Astrocyte (in vitro differentiated cells and primary cell): ENCODE measurements at regions not wholly inside any gene's neighbourhood (a gene's known extent, or its start where the extent isn't known, plus 50 kb on each side); places are given as distances from the start of the nearest gene placed in this dataset.

ENCODE experiments used
- DNase-seq: peaks from one replicate; pipeline ENCODE4 v3.0.0-alpha.2; 2010; ENCODE audit warnings: low read depth
- FAIRE-seq: peaks from 2 replicates; lab custom pipeline; 2011; peaks lifted over from hg19 to GRCh38; lab: Jason Lieb, UNC
- H2AFZ ChIP-seq: 2 replicates; pipeline ENCODE4 v1.6.0; 2012; ENCODE audit warnings: low read depth, low read length, inconsistent platforms
- H3K27ac ChIP-seq: 2 replicates; pipeline ENCODE4 v1.5.1; 2011; ENCODE audit warnings: low read depth, low read length, inconsistent platforms
- H3K27me3 ChIP-seq: 2 replicates; pipeline ENCODE4 v1.6.0; 2011; ENCODE audit warnings: low read length, inconsistent platforms; ENCODE audit not compliant: insufficient read depth
- H3K36me3 ChIP-seq: 2 replicates; pipeline ENCODE4 v1.5.1; 2011; ENCODE audit warnings: low read length, inconsistent platforms; ENCODE audit not compliant: insufficient read depth
- H3K4me1 ChIP-seq: 2 replicates; pipeline ENCODE4 v1.5.1; 2011; ENCODE audit warnings: low read length, inconsistent platforms; ENCODE audit not compliant: insufficient read depth
- H3K4me2 ChIP-seq: 2 replicates; pipeline ENCODE4 v1.6.0; 2012; ENCODE audit warnings: low read length, inconsistent platforms
- H3K4me3 ChIP-seq: 2 replicates; pipeline ENCODE4 v1.5.1; 2011; ENCODE audit warnings: low read depth, mild to moderate bottlenecking, low read length, inconsistent platforms; ENCODE audit not compliant: insufficient read depth
- H3K79me2 ChIP-seq: 2 replicates; pipeline ENCODE4 v1.6.0; 2012; ENCODE audit warnings: mild to moderate bottlenecking, low read length, inconsistent platforms; ENCODE audit not compliant: insufficient read depth
- H3K9ac ChIP-seq: 2 replicates; pipeline ENCODE4 v1.6.0; 2012; ENCODE audit warnings: mild to moderate bottlenecking, low read length, inconsistent platforms
- H3K9me3 ChIP-seq: 2 replicates; pipeline ENCODE4 v1.5.1; 2012; ENCODE audit warnings: low read depth, mild to moderate bottlenecking, low read length, inconsistent platforms; ENCODE audit not compliant: insufficient read depth
- H4K20me1 ChIP-seq: 2 replicates; pipeline ENCODE4 v1.6.0; 2012; ENCODE audit warnings: low read length, inconsistent platforms; ENCODE audit not compliant: insufficient read depth
- H3K27ac Mint-ChIP-seq: one replicate; pipeline ENCODE4 v1.8.0; 2021; ENCODE audit warnings: mild to moderate bottlenecking, mixed read lengths; ENCODE audit not compliant: unreplicated experiment
- H3K27me3 Mint-ChIP-seq: one replicate; pipeline ENCODE4 v1.8.0; 2021; ENCODE audit warnings: low read depth, mixed read lengths; ENCODE audit not compliant: unreplicated experiment
- H3K36me3 Mint-ChIP-seq: one replicate; pipeline ENCODE4 v1.8.0; 2021; ENCODE audit warnings: low read depth, mixed read lengths; ENCODE audit not compliant: unreplicated experiment
- H3K4me1 Mint-ChIP-seq: one replicate; pipeline ENCODE4 v1.8.0; 2021; ENCODE audit warnings: low read depth, mixed read lengths; ENCODE audit not compliant: unreplicated experiment
- H3K4me3 Mint-ChIP-seq: one replicate; pipeline ENCODE4 v1.8.0; 2021; ENCODE audit warnings: mild to moderate bottlenecking, moderate library complexity, mixed read lengths; ENCODE audit not compliant: unreplicated experiment
- H3K9me3 Mint-ChIP-seq: one replicate; pipeline ENCODE4 v1.8.0; 2021; ENCODE audit warnings: mild to moderate bottlenecking, mixed read lengths; ENCODE audit not compliant: unreplicated experiment
- CTCF ChIP-seq: IDR thresholded peaks from 2 replicates; pipeline ENCODE4 v1.5.1; 2011; ENCODE audit warnings: low read depth, mild to moderate bottlenecking, inconsistent platforms, low read length, moderate library complexity; ENCODE audit not compliant: insufficient read depth
- EZH2 ChIP-seq: IDR thresholded peaks from 2 replicates; pipeline ENCODE4 v1.6.1; 2012; ENCODE audit warnings: mild to moderate bottlenecking, low read length, inconsistent platforms; ENCODE audit not compliant: insufficient read depth

- Histone ChIP-seq H4K20me1 (no peaks in the 10 kb centered on the region), H3K4me2 (no peak overlapping the region), H3K79me2 (no peaks in the 10 kb centered on the region), H3K4me3 (no peak overlapping the region), H3K27ac (no peak overlapping the region), H3K9ac (no peak overlapping the region), H3K9me3 (no peaks in the 10 kb centered on the region), H3K36me3 (no peaks in the 10 kb centered on the region), H3K27me3 (no peaks in the 10 kb centered on the region), H3K4me1 (no peaks in the 10 kb centered on the region), H2AFZ (no peak overlapping the region)
- Mint-ChIP-seq H3K27ac (no peak overlapping the region), H3K27me3 (peaks cover 8% of the 10 kb centered on the region), H3K9me3 (no peaks in the 10 kb centered on the region), H3K4me1 (no peaks in the 10 kb centered on the region), H3K4me3 (no peak overlapping the region), H3K36me3 (no peaks in the 10 kb centered on the region)
- no peak for DNase-seq
- no peak for FAIRE-seq
- TF ChIP-seq CTCF, result no peak
- no peak for TF ChIP-seq EZH2
Measured at GRCh38 chr1:91152331-91152730, 130.5 kb upstream of the ZNF644 start.

- Histone ChIP-seq H4K20me1 (no peaks in the 10 kb centered on the region), H3K9me3 (no peaks in the 10 kb centered on the region), H3K9ac (no peak overlapping the region), H3K27ac (no peak overlapping the region), H3K4me3 (no peak overlapping the region), H3K36me3 (no peaks in the 10 kb centered on the region), H3K4me1 (no peaks in the 10 kb centered on the region), H3K79me2 (no peaks in the 10 kb centered on the region), H3K27me3 (no peaks in the 10 kb centered on the region), H3K4me2 (no peak overlapping the region), H2AFZ (no peak overlapping the region)
- FAIRE-seq (no peak), DNase-seq (no peak)
- TF ChIP-seq EZH2 (no peak), CTCF (no peak)
- H3K4me1 Mint-ChIP-seq, result no peaks in the 10 kb centered on the region
- no peaks in the 10 kb centered on the region for H3K9me3 Mint-ChIP-seq
- peaks cover 5% of the 10 kb centered on the region for H3K27me3 Mint-ChIP-seq
- no peak overlapping the region for H3K4me3 Mint-ChIP-seq
- no peak overlapping the region for H3K27ac Mint-ChIP-seq
- H3K36me3 Mint-ChIP-seq, result no peaks in the 10 kb centered on the region
Measured at GRCh38 chr1:91151702-91152101, 129.9 kb upstream of the ZNF644 start.

GRCh38 chr1:91148641-91149069, 126.8 kb upstream of the ZNF644 start:
- no peaks in the 10 kb centered on the region for H3K36me3 ChIP-seq
- no peaks in the 10 kb centered on the region for H3K9me3 Mint-ChIP-seq
- no peaks in the 10 kb centered on the region for H3K27me3 ChIP-seq
- DNase-seq, result no peak
- FAIRE-seq, result no peak
- H2AFZ ChIP-seq, result no peak overlapping the region
- no peak overlapping the region for H3K27ac ChIP-seq
- H3K79me2 ChIP-seq, result no peaks in the 10 kb centered on the region
- no peak overlapping the region for H3K27ac Mint-ChIP-seq
- H3K9ac ChIP-seq, result no peak overlapping the region
- H3K36me3 Mint-ChIP-seq, result no peaks in the 10 kb centered on the region
- H3K4me3 ChIP-seq, result no peak overlapping the region
- H3K4me1 ChIP-seq, result no peaks in the 10 kb centered on the region
- no peak overlapping the region for H3K4me2 ChIP-seq
- no peaks in the 10 kb centered on the region for H3K27me3 Mint-ChIP-seq
- TF ChIP-seq CTCF, result no peak
- no peak for TF ChIP-seq EZH2
- no peak overlapping the region for H3K4me3 Mint-ChIP-seq
- no peaks in the 10 kb centered on the region for H4K20me1 ChIP-seq
- no peaks in the 10 kb centered on the region for H3K4me1 Mint-ChIP-seq
- no peaks in the 10 kb centered on the region for H3K9me3 ChIP-seq
